Right atrium auricular region (tissue), 2 donors: ENCODE measurements at regions not wholly inside any gene's neighbourhood (a gene's known extent, or its start where the extent isn't known, plus 50 kb on each side); places are given as distances from the start of the nearest gene placed in this dataset.

Experiments used
- DNase-seq: peaks from one replicate; pipeline ENCODE4 v3.0.0-alpha.2; 2019; ENCODE audit warnings: low spot score
- H3K27ac ChIP-seq, 2 donors: fragments of 200-600 bp; sonication (generic); 1 replicate in 1 of 2; 2 replicates in 1 of 2; pipeline ENCODE4 v1.5.1; 2016 to 2019
- H3K27me3 ChIP-seq, 2 donors: fragments of 200-600 bp; sonication (generic); one replicate each; pipeline versions ENCODE4 v1.5.1 to v1.6.0; 2017 to 2019
- H3K36me3 ChIP-seq: fragments of 200-600 bp; sonication (generic); one replicate; pipeline ENCODE4 v1.5.1; 2016
- H3K4me1 ChIP-seq, 2 donors: fragments of 200-600 bp; sonication (generic); one replicate each; pipeline versions ENCODE4 v1.5.1 to v1.6.0; 2017 to 2019
- H3K4me3 ChIP-seq, 2 donors: fragments of 200-600 bp; sonication (generic); 1 replicate in 1 of 2; 2 replicates in 1 of 2; pipeline ENCODE4 v1.5.1; 2017 to 2019; ENCODE audit warnings: mild to moderate bottlenecking in 1 of 2, moderate library complexity in 1 of 2
- H3K9me3 ChIP-seq, 2 donors: fragments of 200-600 bp; sonication (generic); one replicate each; pipeline ENCODE4 v1.5.1; 2019
- CTCF ChIP-seq, 2 donors: fragments of 200-600 bp; sonication (generic); IDR thresholded peaks; one replicate each; pipeline ENCODE4 v1.5.1; 2019; ENCODE audit warnings: antibody characterized with exemption in 2 of 2

- Histone ChIP-seq H3K9me3 (no peaks in the 10 kb centered on the region), H3K27ac (no peak overlapping the region)
- TF ChIP-seq CTCF (IDR thresholded peaks at IDR 0.05) = no peak
Observed at GRCh38 chr9:135029463-135029862, 58.0 kb upstream of the OLFM1 start.

DNA sequence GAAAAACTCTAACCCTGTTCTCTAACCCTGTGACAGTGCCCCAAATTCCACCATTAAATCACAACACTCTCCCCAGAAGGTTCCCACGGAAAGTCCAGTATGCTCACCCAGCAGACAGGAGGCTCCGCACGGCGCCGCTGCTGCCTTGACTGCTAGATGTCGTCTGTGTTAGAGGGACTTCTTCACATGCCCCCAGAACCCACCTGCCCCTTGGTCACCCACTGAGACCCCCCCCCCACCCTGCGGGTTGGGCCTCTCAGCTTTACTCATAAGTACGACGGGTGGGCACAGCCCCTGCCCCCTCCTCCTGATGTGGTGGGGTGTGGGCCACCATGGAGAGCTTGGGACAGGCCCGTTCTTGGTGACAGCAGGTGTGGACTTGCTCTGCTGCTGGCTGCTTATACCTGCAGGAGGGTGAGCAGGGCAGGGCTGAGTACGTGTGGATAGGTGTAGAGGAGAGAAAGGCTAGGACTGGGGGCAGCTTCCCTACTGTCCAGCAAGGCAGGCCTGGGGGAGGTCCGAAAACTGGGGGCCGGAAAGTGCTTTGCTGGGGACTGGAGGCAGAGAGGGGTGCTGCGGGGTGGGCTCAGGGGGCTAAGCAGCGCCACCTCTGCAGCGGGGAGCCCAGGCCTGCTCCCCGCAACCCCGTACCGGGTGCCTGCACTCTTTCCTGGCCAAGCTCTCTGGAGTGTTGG lies 57.5 kb upstream of the OLFM1 start:
- no peak for DNase-seq
- H3K27ac ChIP-seq = no peak overlapping the region
- no peak for TF ChIP-seq CTCF (IDR thresholded peaks at IDR 0.05)

More at GRCh38 chr9:135029463-135029862, 58.0 kb upstream of the OLFM1 start:
- no peak for DNase-seq
- no peaks in the 10 kb centered on the region for H3K36me3 ChIP-seq
- H3K4me3 ChIP-seq = no peak overlapping the region
- no peaks in the 10 kb centered on the region for H3K27me3 ChIP-seq
- H3K4me1 ChIP-seq = no peaks in the 10 kb centered on the region

DNA sequence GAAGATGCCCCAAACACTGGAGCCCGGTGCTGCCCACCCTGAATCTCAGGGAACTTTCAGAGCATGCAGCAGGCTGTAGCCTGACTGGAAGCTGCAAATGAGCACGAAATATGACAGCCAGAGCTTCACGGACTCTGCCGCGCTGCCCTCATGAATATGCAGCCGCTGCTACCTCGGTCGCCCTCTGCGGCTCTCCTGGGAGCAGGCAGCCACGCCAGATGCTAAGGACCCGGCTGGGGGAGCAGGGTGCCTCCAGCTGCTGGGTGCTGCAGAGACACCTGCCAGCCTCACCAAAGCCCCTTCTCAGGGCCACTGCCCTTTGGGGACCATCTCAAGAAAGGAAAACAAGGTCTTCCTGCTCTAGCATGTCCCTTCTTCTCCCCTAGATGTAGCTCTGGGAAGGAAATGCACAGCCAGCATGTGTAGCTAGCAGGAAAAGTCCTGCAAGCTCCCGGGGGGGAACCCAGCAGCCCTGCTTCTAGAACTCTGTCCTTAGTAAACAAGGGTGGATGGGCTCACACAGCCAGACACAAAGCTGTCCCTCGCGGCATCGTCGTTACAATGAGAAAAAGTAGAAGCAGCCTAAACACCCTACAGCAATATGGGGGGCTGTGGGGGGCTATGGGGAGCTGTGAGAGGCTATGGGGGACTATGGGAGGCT lies 56.8 kb upstream of the OLFM1 start:
- Histone ChIP-seq H3K4me3 (no peak overlapping the region), H3K27ac (no peak overlapping the region), H3K4me1 (no peaks in the 10 kb centered on the region), H3K9me3 (no peaks in the 10 kb centered on the region), H3K36me3 (no peaks in the 10 kb centered on the region), H3K27me3 (no peaks in the 10 kb centered on the region)
- no peak for TF ChIP-seq CTCF (IDR thresholded peaks at IDR 0.05)
- DNase-seq = no peak

More for the DNA sequence above, 57.5 kb upstream of the OLFM1 start:
- Histone ChIP-seq H3K27me3 (no peaks in the 10 kb centered on the region), H3K36me3 (no peaks in the 10 kb centered on the region), H3K9me3 (no peaks in the 10 kb centered on the region), H3K4me3 (no peak overlapping the region), H3K4me1 (no peaks in the 10 kb centered on the region)

DNA sequence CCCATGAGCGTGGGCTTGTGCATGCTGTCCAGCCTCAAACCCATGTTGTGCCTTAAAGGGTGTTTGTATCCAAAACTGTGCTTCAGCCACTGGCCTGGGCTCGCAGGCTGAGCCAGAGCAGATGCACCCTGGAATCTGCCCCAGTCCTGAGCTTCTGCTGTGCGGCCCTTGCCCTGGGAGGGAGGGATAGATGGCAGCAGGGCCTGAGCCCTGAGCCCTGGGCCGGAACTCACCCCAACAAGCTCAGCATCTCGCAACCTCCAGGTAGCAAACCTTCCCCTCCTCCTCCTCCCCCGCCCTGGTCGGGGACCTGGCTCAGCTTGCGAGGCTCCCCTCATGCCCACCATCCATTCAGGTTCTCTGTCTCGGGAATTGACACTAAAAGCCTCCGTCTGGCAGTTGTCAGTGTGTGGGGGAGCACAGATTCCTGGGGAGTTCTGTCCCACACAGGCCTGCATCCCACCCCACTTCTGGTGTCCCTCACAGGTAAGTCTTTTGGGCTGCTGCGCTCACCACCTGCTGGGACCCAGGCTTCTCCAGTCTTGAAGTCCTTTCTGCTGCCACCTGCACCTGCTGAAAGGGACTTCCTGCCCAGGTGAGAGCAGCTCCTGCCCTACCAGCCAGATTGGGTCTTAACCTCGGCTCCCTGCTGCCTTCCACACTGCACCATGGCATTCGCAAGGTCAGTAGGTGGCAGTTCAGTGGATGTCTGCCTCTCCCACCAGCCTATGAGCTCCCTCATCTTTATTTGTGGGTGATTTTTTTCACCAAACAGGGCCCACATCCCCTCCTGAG lies 55.2 kb upstream of the OLFM1 start:
- H3K36me3 ChIP-seq = no peaks in the 10 kb centered on the region
- H3K4me1 ChIP-seq = no peaks in the 10 kb centered on the region
- H3K27ac ChIP-seq = no peak overlapping the region
- no peaks in the 10 kb centered on the region for H3K27me3 ChIP-seq
- DNase-seq = no peak
- no peak overlapping the region for H3K4me3 ChIP-seq
- TF ChIP-seq CTCF (IDR thresholded peaks at IDR 0.05) = no peak
- no peaks in the 10 kb centered on the region for H3K9me3 ChIP-seq

- no peak overlapping the region for H3K4me3 ChIP-seq
- no peaks in the 10 kb centered on the region for H3K27me3 ChIP-seq
- no peak for TF ChIP-seq CTCF (IDR thresholded peaks at IDR 0.05)
- no peak for DNase-seq
- H3K36me3 ChIP-seq = no peaks in the 10 kb centered on the region
- H3K27ac ChIP-seq = no peak overlapping the region
- H3K4me1 ChIP-seq = no peaks in the 10 kb centered on the region
- H3K9me3 ChIP-seq = no peaks in the 10 kb centered on the region
Observed at GRCh38 chr9:135032868-135033460, 54.5 kb upstream of the OLFM1 start.
